ENCODE measurements at regions not wholly inside any gene's neighbourhood (a gene's known extent, or its start where the extent isn't known, plus 50 kb on each side); places are given as distances from the start of the nearest gene placed in this dataset.

- DNase-seq: no peak
Observed at GRCh38 chr18:25469489-25469888, 117.5 kb upstream of the ZNF521 start.

GRCh38 chr18:25467226-25467987, 115.4 kb upstream of the ZNF521 start:
- no peak for DNase-seq

GRCh38 chr18:25465152-25465732, 113.3 kb upstream of the ZNF521 start:
- no peak for DNase-seq

GRCh38 chr18:25464227-25464626, 112.3 kb upstream of the ZNF521 start:
- no peak for DNase-seq

- no peak for DNase-seq
Observed at GRCh38 chr18:25463726-25464125, 111.8 kb upstream of the ZNF521 start.

- DNase-seq: no peak
Observed at GRCh38 chr18:25459814-25460213, 107.8 kb upstream of the ZNF521 start.

- no peak for DNase-seq
Observed at GRCh38 chr18:25457601-25458000, 105.6 kb upstream of the ZNF521 start.

GRCh38 chr18:25457126-25457525, 105.2 kb upstream of the ZNF521 start:
- DNase-seq: no peak

- no peak for DNase-seq
Observed at GRCh38 chr18:25456334-25457010, 104.5 kb upstream of the ZNF521 start.

- no peak for DNase-seq
Observed at GRCh38 chr18:25455646-25456045, 103.7 kb upstream of the ZNF521 start.

- DNase-seq: no peak
Observed at GRCh38 chr18:25455159-25455558, 103.2 kb upstream of the ZNF521 start.

- no peak for DNase-seq
Observed at GRCh38 chr18:25454730-25455129, 102.8 kb upstream of the ZNF521 start.

GRCh38 chr18:25454270-25454659, 102.3 kb upstream of the ZNF521 start:
- no peak for DNase-seq

- DNase-seq: no peak
Observed at GRCh38 chr18:25453556-25454269, 101.7 kb upstream of the ZNF521 start.

- DNase-seq: no peak
Observed at GRCh38 chr18:25451077-25451658, 99.2 kb upstream of the ZNF521 start.

GRCh38 chr18:25449046-25449445, 97.1 kb upstream of the ZNF521 start:
- no peak for DNase-seq

GRCh38 chr18:25446972-25447371, 95.0 kb upstream of the ZNF521 start:
- no peak for DNase-seq

- DNase-seq: no peak
Observed at GRCh38 chr18:25445430-25445829, 93.5 kb upstream of the ZNF521 start.

GRCh38 chr18:25443776-25444175, 91.8 kb upstream of the ZNF521 start:
- DNase-seq: no peak

GRCh38 chr18:25435149-25435782, 83.3 kb upstream of the ZNF521 start:
- DNase-seq: no peak

- no peak for DNase-seq
Observed at GRCh38 chr18:25434745-25435144, 82.8 kb upstream of the ZNF521 start.

- DNase-seq: no peak
Observed at GRCh38 chr18:25433590-25433989, 81.6 kb upstream of the ZNF521 start.

- no peak for DNase-seq
Observed at GRCh38 chr18:25425024-25425423, 73.1 kb upstream of the ZNF521 start.
